Sigmoid colon (tissue), 6 donors: ENCODE measurements at regions not wholly inside any gene's neighbourhood (a gene's known extent, or its start where the extent isn't known, plus 50 kb on each side); places are given as distances from the start of the nearest gene placed in this dataset.

Source experiments
- DNase-seq: peaks from one replicate; pipeline ENCODE4 v3.0.0-alpha.2; 2019
- H3K27ac ChIP-seq, 4 donors: fragments of 200-600 bp; sonication (generic); one replicate each; pipeline ENCODE4 v1.5.1; 2016 to 2019; ENCODE audit warnings: mild to moderate bottlenecking in 1 of 4
- H3K27me3 ChIP-seq, 3 donors: fragments of 200-600 bp; sonication (generic); one replicate each; pipeline ENCODE4 v1.5.1; 2019; ENCODE audit warnings: mild to moderate bottlenecking in 1 of 3
- H3K36me3 ChIP-seq, 4 donors: fragments of 200-600 bp; sonication (generic); one replicate each; pipeline ENCODE4 v1.5.1; 2016 to 2019
- H3K4me1 ChIP-seq, 4 donors: fragments of 200-600 bp; sonication (generic); one replicate each; pipeline ENCODE4 v1.5.1; 2017 to 2019
- H3K4me3 ChIP-seq, 4 donors: fragments of 200-600 bp; sonication (generic); one replicate each; pipeline ENCODE4 v1.5.1; 2017 to 2019; ENCODE audit warnings: mild to moderate bottlenecking in 2 of 4, moderate library complexity in 1 of 4
- H3K9me3 ChIP-seq, 4 donors: fragments of 200-600 bp in 3 of 4; sonication (generic) in 3 of 4; one replicate each; pipeline versions ENCODE4 v1.5.1 to v1.6.1; 2013 to 2019
- EP300 ChIP-seq, 4 donors: sonication (generic); formaldehyde crosslinking; IDR thresholded peaks; one replicate each; pipeline ENCODE4 v1.6.1; 2017; ENCODE audit warnings: antibody characterized with exemption in 4 of 4
- POLR2A ChIP-seq, 2 donors: fragments of 450-650 bp; IDR thresholded peaks; one replicate each; pipeline ENCODE4 v1.6.1; 2016; ENCODE audit warnings: antibody characterized with exemption in 2 of 2, mild to moderate bottlenecking in 2 of 2, moderate library complexity in 2 of 2
- POLR2AphosphoS5 ChIP-seq, 4 donors: sonication (generic); formaldehyde crosslinking; IDR thresholded peaks; one replicate each; pipeline ENCODE4 v1.6.1; 2017; ENCODE audit warnings: antibody characterized with exemption in 4 of 4
- WGBS, 2 donors: extraction: QIAGEN DNeasy Blood & Tissue Kit; methylation state at CpG; one replicate each; pipeline ENCODE4 v1.1.7; 2013; 5-methylcytosine and 5-hydroxymethylcytosine counted together
- intact Hi-C: fragments of 100-400 bp; cut with DNase I; formaldehyde crosslinking; loops from one replicate; pipeline ENCODE4 v1.15.1; 2023
- TF ChIP-seq, protein P1 (sequence below), 4 experiments: fragments of 450-650 bp in 3 of 4; fragments of 200-600 bp in 1 of 4; IDR thresholded peaks; one replicate each; pipeline ENCODE4 v1.5.1; 2016 to 2019; ENCODE audit warnings: antibody characterized with exemption in 4 of 4, mild to moderate bottlenecking in 3 of 4, moderate library complexity in 2 of 4
- donor health status: healthy with polysubstance abuse.
- donor health status: healthy.

DNA sequence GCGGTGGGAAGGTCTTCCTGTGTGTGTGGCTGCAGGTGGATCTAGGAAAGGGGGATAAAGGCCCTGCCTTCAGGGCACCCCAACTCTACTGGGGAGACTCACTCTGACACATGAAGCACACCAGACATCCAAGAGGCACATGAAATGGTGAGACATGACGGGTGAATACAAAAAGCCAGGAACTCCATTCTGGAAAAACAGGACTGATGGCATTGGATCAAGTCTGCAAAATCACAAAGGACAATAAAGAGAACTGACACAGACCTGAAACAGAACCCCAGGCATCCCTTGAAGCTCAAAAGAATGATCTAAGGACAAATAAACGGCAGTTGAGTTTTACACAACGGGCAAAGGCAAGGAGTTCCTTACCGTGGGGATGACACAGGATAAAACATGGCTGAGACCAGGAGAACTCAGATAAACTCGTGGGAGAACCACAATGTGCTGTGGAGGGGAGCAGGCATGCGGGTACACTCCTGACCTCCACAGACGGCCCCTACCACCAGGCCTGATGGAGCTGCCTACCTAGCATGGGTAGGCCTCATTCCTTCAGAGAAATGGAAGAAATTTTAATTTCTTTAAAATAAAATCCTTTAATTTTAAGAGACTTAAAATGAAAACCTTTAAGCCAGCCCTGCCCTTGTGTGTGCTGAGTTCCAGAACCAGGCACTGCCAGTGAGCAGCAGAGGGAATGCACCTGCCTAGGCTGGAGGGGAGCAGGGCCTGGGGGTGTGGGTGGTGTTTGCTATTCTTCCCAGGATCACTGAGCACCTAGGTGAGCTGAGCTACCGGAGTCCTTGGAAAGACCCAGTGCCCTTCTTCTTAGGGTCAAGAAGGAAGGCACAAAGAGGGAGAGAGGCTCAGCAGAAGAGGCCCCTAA lies 100.1 kb downstream of the SINHCAF start:
- H3K27me3 ChIP-seq = no peaks in the 10 kb centered on the region
- no peak overlapping the region for H3K27ac ChIP-seq
- H3K4me3 ChIP-seq = no peak overlapping the region
- WGBS, 2 donors = 77 to 83% methylated on average over 9 of the region's 9 CpGs
- TF ChIP-seq EP300 (IDR thresholded peaks at IDR 0.05) (no peak), POLR2A (IDR thresholded peaks at IDR 0.05) (no peak), POLR2AphosphoS5 (IDR thresholded peaks at IDR 0.05) (no peak)
- TF ChIP-seq, protein P1, sequence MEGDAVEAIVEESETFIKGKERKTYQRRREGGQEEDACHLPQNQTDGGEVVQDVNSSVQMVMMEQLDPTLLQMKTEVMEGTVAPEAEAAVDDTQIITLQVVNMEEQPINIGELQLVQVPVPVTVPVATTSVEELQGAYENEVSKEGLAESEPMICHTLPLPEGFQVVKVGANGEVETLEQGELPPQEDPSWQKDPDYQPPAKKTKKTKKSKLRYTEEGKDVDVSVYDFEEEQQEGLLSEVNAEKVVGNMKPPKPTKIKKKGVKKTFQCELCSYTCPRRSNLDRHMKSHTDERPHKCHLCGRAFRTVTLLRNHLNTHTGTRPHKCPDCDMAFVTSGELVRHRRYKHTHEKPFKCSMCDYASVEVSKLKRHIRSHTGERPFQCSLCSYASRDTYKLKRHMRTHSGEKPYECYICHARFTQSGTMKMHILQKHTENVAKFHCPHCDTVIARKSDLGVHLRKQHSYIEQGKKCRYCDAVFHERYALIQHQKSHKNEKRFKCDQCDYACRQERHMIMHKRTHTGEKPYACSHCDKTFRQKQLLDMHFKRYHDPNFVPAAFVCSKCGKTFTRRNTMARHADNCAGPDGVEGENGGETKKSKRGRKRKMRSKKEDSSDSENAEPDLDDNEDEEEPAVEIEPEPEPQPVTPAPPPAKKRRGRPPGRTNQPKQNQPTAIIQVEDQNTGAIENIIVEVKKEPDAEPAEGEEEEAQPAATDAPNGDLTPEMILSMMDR (IDR thresholded peaks at IDR 0.05) = no peak
- H3K4me1 ChIP-seq = no peaks in the 10 kb centered on the region
- DNase-seq = no peak
- intact Hi-C loops = no loop called here
- H3K9me3 ChIP-seq = no peaks in the 10 kb centered on the region
- no peaks in the 10 kb centered on the region for H3K36me3 ChIP-seq

- H3K9me3 ChIP-seq = no peaks in the 10 kb centered on the region
- WGBS, 2 donors = 82 to 90% methylated on average over 10 of the region's 10 CpGs
- H3K27me3 ChIP-seq = no peaks in the 10 kb centered on the region
- H3K36me3 ChIP-seq = no peaks in the 10 kb centered on the region
- TF ChIP-seq POLR2A (IDR thresholded peaks at IDR 0.05) (no peak), POLR2AphosphoS5 (IDR thresholded peaks at IDR 0.05) (no peak), EP300 (IDR thresholded peaks at IDR 0.05) (no peak)
- TF ChIP-seq, protein P1 (IDR thresholded peaks at IDR 0.05) = no peak
- H3K27ac ChIP-seq = no peak overlapping the region
- H3K4me1 ChIP-seq = no peaks in the 10 kb centered on the region
- DNase-seq = no peak
- no peak overlapping the region for H3K4me3 ChIP-seq
- intact Hi-C loops = no loop called here
These were observed 99.3 kb downstream of the SINHCAF start for GRCh38 chr12:31226639-31227038.

GRCh38 chr12:31227401-31227981 lies 98.5 kb downstream of the SINHCAF start:
- no peak for DNase-seq
- TF ChIP-seq, protein P1 (IDR thresholded peaks at IDR 0.05) = no peak
- no peak for TF ChIP-seq POLR2AphosphoS5 (IDR thresholded peaks at IDR 0.05)
- TF ChIP-seq EP300 (IDR thresholded peaks at IDR 0.05) = no peak
- no peak for TF ChIP-seq POLR2A (IDR thresholded peaks at IDR 0.05)
- intact Hi-C loops = no loop called here
- Histone ChIP-seq H3K27ac (no peak overlapping the region), H3K27me3 (no peaks in the 10 kb centered on the region), H3K4me3 (no peak overlapping the region), H3K36me3 (no peaks in the 10 kb centered on the region), H3K4me1 (no peaks in the 10 kb centered on the region), H3K9me3 (no peaks in the 10 kb centered on the region)
- 86 to 91% methylated on average over 12 of the region's 12 CpGs for WGBS, 2 donors

DNA sequence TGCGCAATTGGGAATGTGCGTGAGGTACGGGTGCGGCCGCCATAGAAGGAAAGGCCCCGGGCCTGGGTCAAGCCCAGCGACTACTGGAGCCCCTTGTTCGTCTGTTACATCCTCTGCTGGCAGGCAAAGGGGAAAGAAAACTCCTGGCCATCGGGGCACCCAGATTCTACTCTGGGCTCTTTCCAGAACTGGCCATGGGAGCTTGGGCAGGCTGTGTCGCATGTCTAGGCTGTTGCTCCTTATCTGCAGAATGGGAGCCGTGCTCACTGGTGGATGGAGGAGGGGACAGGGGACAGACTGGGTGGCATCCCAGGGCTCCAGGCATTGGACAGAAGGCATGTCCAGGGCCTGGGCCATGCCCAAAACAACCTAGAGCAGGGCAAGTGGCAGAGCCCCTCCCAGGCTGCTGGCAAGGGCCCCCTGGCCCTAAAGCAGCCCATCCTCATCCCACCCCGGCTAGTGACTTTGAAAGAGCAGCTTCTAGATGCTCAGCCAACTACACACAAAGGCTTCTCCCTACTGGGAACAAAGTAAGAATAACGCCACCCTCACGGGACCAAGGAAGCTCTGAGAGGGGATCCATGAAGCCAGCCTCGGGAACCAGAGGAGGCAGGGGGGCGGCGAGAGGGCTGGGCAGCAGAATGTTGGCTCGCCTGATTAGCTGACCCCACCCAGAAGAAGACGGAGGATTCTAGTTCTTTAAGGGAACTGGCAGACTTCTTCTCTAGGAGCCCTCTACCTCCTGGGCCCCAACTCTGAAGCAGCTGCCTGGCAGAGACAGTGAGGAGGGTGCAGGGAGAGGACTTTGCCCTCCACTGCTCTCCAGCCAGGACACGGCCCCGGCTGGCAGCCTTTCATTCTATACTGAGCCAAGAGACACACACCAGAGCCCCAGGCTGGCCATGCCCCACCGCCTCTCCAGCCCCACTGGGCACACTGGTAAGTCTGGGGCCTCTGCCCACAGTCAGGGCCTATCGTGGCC lies 96.8 kb downstream of the SINHCAF start:
- 59 to 85% methylated on average over 23 of the region's 23 CpGs for WGBS, 2 donors
- no peaks in the 10 kb centered on the region for H3K4me1 ChIP-seq

More for the DNA sequence above, 96.8 kb downstream of the SINHCAF start:
- TF ChIP-seq EP300 (IDR thresholded peaks at IDR 0.05) = no peak
- TF ChIP-seq, protein P1 (IDR thresholded peaks at IDR 0.05) = no peak
- no peak for TF ChIP-seq POLR2A (IDR thresholded peaks at IDR 0.05)
- TF ChIP-seq POLR2AphosphoS5 (IDR thresholded peaks at IDR 0.05) = no peak
- no peaks in the 10 kb centered on the region for H3K9me3 ChIP-seq
- no peak overlapping the region for H3K4me3 ChIP-seq
- no peaks in the 10 kb centered on the region for H3K36me3 ChIP-seq
- no peak overlapping the region for H3K27ac ChIP-seq
- H3K27me3 ChIP-seq = no peaks in the 10 kb centered on the region
- no peak for DNase-seq
- intact Hi-C loops = no loop called here
